H1 (cell line): ENCODE measurements at regions not wholly inside any gene's neighbourhood (a gene's known extent, or its start where the extent isn't known, plus 50 kb on each side); places are given as distances from the start of the nearest gene placed in this dataset.

Source experiments
- KDM4A ChIP-seq: IDR thresholded peaks from one replicate; pipeline ENCODE4 v1.7.1; 2012; ENCODE audit warnings: low read depth, mild to moderate bottlenecking, moderate library complexity, low read length, inconsistent platforms; ENCODE audit not compliant: severe bottlenecking
- MAFK ChIP-seq: IDR thresholded peaks from 2 replicates; pipeline ENCODE4 v1.6.1; 2012; ENCODE audit warnings: low read depth, mild to moderate bottlenecking, improper control_type of control experiment, low read length
- RNF2 ChIP-seq: fragments of 200-900, 300-1000 bp; sonication (generic); IDR thresholded peaks from 2 replicates; pipeline ENCODE4 v1.7.1; 2016; ENCODE audit warnings: borderline replicate concordance, low read depth, mild to moderate bottlenecking, antibody characterized with exemption, low read length; ENCODE audit not compliant: poor library complexity, severe bottlenecking; ENCODE audit errors: missing control alignments
- SUZ12 ChIP-seq: fragments of 200-600 bp; sonication (generic); IDR thresholded peaks from 2 replicates; pipeline ENCODE4 v1.6.1; 2012; ENCODE audit warnings: mild to moderate bottlenecking, inconsistent platforms, low read length, moderate library complexity, mixed read lengths

DNA sequence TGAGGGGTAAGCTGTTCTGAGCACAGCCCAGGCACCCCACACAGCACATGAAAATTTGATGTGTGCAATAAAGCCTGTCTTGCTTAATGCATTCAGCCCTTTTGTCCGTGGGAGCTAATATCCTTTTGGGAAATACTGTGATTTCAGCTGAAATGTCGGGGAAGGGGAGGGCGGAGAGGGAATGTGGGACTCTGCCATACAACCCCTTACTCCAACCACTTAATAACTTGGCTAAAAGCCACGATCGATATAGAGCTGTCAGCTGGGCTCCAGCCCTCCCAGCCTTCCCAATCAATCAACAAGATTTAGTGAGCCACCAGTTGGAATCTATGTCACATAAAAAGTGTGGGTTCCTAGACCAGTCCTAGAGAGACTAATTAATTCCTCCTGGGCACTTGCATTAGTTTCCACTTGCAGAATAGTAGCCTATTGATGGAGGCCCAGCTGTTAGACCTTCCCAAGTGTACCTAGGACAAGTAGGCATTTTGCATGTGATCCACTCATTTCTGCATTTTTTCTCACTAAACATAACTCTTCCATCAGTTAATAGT is 82.7 kb upstream of the PIRT start (continued):
- TF ChIP-seq KDM4A: no peak
- no peak for TF ChIP-seq RNF2
- no peak for TF ChIP-seq MAFK
- no peak for TF ChIP-seq SUZ12
